ENCODE measurements at regions not wholly inside any gene's neighbourhood (a gene's known extent, or its start where the extent isn't known, plus 50 kb on each side); places are given as distances from the start of the nearest gene placed in this dataset.
"Not testable (repeated sequence)": the region's sequence is repeated elsewhere in the genome, so short reads cannot be mapped to it uniquely, and the experiment has no call there.

GRCh38 chrY:8897876-8898275 lies 439.4 kb upstream of the TSPY4 start:
- no peak for TF ChIP-seq CTCF (conservative IDR thresholded peaks at IDR 0.05)
- H3K27ac ChIP-seq = no peak overlapping the region

- peak; percentile 48; the same call in 1 of the 2 replicates for TF ChIP-seq CTCF (conservative IDR thresholded peaks at IDR 0.05)
Observed at GRCh38 chrY:8905141-8905540, 432.1 kb upstream of the TSPY4 start.

GRCh38 chrY:8922576-8922975 lies 414.7 kb upstream of the TSPY4 start:
- H3K27ac ChIP-seq = not testable (repeated sequence)

More at GRCh38 chrY:8905141-8905540, 432.1 kb upstream of the TSPY4 start:
- no peak overlapping the region for H3K27ac ChIP-seq

Data from VCaP (cell line).